CD8-positive, alpha-beta memory T cell (primary cell): ENCODE measurements at regions not wholly inside any gene's neighbourhood (a gene's known extent, or its start where the extent isn't known, plus 50 kb on each side); places are given as distances from the start of the nearest gene placed in this dataset.

ENCODE experiments used
- CTCF ChIA-PET: fragments of 350-600 bp; sonication (Branson Sonifier 250); formaldehyde crosslinking; loops from one replicate; lab custom pipeline; 2021; ENCODE audit warnings: antibody characterized with exemption; lab: Charles Lee
- POLR2A ChIA-PET: fragments of 350-600 bp; sonication (Branson Sonifier 250); formaldehyde crosslinking; loops from one replicate; lab custom pipeline; 2021; ENCODE audit warnings: antibody characterized with exemption; lab: Charles Lee
- DNase-seq, 5 donors: peaks; one replicate each; pipeline versions ENCODE4 v3.0.0 to v3.0.0-alpha.2; 2020 to 2022; ENCODE audit warnings: mixed read lengths in 1 of 5
- H3K27ac ChIP-seq: one replicate; pipeline ENCODE4 v1.7.0; 2013; ENCODE audit warnings: low read depth, mild to moderate bottlenecking, low read length, moderate library complexity
- H3K27me3 ChIP-seq: 2 replicates; pipeline ENCODE4 v1.7.0; 2013; ENCODE audit warnings: low read length, mild to moderate bottlenecking; ENCODE audit not compliant: insufficient read depth, poor library complexity, severe bottlenecking
- H3K36me3 ChIP-seq: 2 replicates; pipeline ENCODE4 v1.7.0; 2013; ENCODE audit warnings: mild to moderate bottlenecking, low read length, moderate library complexity; ENCODE audit not compliant: insufficient read depth
- H3K4me1 ChIP-seq: 2 replicates; pipeline ENCODE4 v1.7.0; 2013; ENCODE audit warnings: mild to moderate bottlenecking, low read length, moderate library complexity; ENCODE audit not compliant: insufficient read depth
- H3K4me3 ChIP-seq: 2 replicates; pipeline ENCODE4 v1.7.0; 2013; ENCODE audit warnings: mild to moderate bottlenecking, low read length
- H3K9me3 ChIP-seq: 2 replicates; pipeline ENCODE4 v1.7.0; 2013; ENCODE audit warnings: mild to moderate bottlenecking, low read length
- H3K27ac Mint-ChIP-seq, 8 donors: one replicate each; pipeline ENCODE4 v1.8.0; 2020 to 2021; ENCODE audit warnings: mixed read lengths in 8 of 8, mild to moderate bottlenecking in 6 of 8, inconsistent platforms in 3 of 8, moderate library complexity in 3 of 8
- H3K27me3 Mint-ChIP-seq, 2 donors: one replicate each; pipeline ENCODE4 v1.8.0; 2020 to 2021; ENCODE audit warnings: mixed read lengths in 2 of 2, mild to moderate bottlenecking in 1 of 2, moderate library complexity in 1 of 2
- H3K36me3 Mint-ChIP-seq, 3 donors: one replicate each; pipeline ENCODE4 v1.8.0; 2020 to 2021; ENCODE audit warnings: mixed read lengths in 3 of 3, inconsistent platforms in 1 of 3, mild to moderate bottlenecking in 1 of 3
- H3K4me1 Mint-ChIP-seq, 3 donors: one replicate each; pipeline ENCODE4 v1.8.0; 2020 to 2021; ENCODE audit warnings: mixed read lengths in 3 of 3, inconsistent platforms in 1 of 3, mild to moderate bottlenecking in 1 of 3
- H3K4me3 Mint-ChIP-seq, 7 donors: one replicate each; pipeline ENCODE4 v1.8.0; 2020 to 2021; ENCODE audit warnings: mixed read lengths in 7 of 7, mild to moderate bottlenecking in 6 of 7, moderate library complexity in 4 of 7, inconsistent platforms in 2 of 7
- H3K9me3 Mint-ChIP-seq, 5 donors: one replicate each; pipeline ENCODE4 v1.8.0; 2020 to 2022; ENCODE audit warnings: mixed read lengths in 5 of 5, mild to moderate bottlenecking in 3 of 5, moderate library complexity in 2 of 5, inconsistent platforms in 1 of 5

- no peaks in the 10 kb centered on the region for H3K4me1 ChIP-seq
- no peaks in the 10 kb centered on the region for H3K9me3 ChIP-seq
- Mint-ChIP-seq H3K27me3 (no peaks in the 10 kb centered on the region), H3K27ac (no peak overlapping the region), H3K9me3 (peaks cover 7 to 21% (median 14%) of the 10 kb centered on the region in 5 donors), H3K4me1 (no peaks in the 10 kb centered on the region), H3K36me3 (no peaks in the 10 kb centered on the region), H3K4me3 (no peak overlapping the region)
- H3K27me3 ChIP-seq, result no peaks in the 10 kb centered on the region
- ChIA-PET CTCF (no interaction called here), POLR2A (no interaction called here)
- H3K27ac ChIP-seq, result no peak overlapping the region
- DNase-seq, result no peak
- no peak overlapping the region for H3K4me3 ChIP-seq
- no peaks in the 10 kb centered on the region for H3K36me3 ChIP-seq
These were observed 478.4 kb upstream of the IGFBP7 start for GRCh38 chr4:57588557-57588956.

GRCh38 chr4:57580710-57581599, 470.8 kb upstream of the IGFBP7 start:
- H3K27me3 Mint-ChIP-seq, result no peaks in the 10 kb centered on the region

DNA sequence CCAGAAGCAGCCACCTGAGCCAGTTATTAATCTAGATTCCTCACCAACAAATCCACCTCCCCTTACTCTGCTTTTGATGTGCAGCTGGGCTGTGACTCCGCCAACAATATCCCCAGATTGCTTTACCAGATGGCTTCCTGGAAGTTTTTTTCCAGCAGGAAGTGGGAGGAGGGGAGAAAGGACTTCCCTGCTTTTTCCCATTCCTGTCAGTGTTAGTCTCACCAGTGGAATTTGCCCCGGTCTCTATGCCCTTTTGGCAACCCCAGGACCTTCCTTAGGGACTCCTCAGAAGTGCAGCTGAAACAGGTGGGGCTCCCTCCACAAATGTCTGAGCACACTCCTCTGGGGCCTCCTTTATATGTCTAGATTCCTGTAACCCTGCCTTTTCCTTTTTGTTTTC, 465.2 kb upstream of the IGFBP7 start:
- CTCF ChIA-PET, result no interaction called here
- no peak overlapping the region for H3K27ac Mint-ChIP-seq
- Histone ChIP-seq H3K9me3 (no peaks in the 10 kb centered on the region), H3K4me1 (no peaks in the 10 kb centered on the region), H3K36me3 (no peaks in the 10 kb centered on the region), H3K27me3 (no peaks in the 10 kb centered on the region), H3K27ac (no peak overlapping the region), H3K4me3 (no peak overlapping the region)
- H3K36me3 Mint-ChIP-seq, result no peaks in the 10 kb centered on the region
- H3K4me3 Mint-ChIP-seq, result no peak overlapping the region
- no peaks in the 10 kb centered on the region for H3K27me3 Mint-ChIP-seq
- POLR2A ChIA-PET, result no interaction called here
- DNase-seq, result no peak
- H3K4me1 Mint-ChIP-seq, result no peaks in the 10 kb centered on the region
- H3K9me3 Mint-ChIP-seq, result peaks cover 1 to 24% (median 6%) of the 10 kb centered on the region in 5 donors

More at GRCh38 chr4:57580710-57581599, 470.8 kb upstream of the IGFBP7 start:
- no peak overlapping the region for H3K27ac ChIP-seq
- POLR2A ChIA-PET, result no interaction called here
- Mint-ChIP-seq H3K9me3 (peaks cover 1 to 25% (median 8%) of the 10 kb centered on the region in 5 donors), H3K27ac (no peak overlapping the region), H3K4me1 (no peaks in the 10 kb centered on the region), H3K36me3 (no peaks in the 10 kb centered on the region), H3K4me3 (no peak overlapping the region)
- H3K4me3 ChIP-seq, result no peak overlapping the region
- H3K4me1 ChIP-seq, result no peaks in the 10 kb centered on the region
- CTCF ChIA-PET, result no interaction called here
- H3K9me3 ChIP-seq, result no peaks in the 10 kb centered on the region
- DNase-seq, result no peak
- H3K27me3 ChIP-seq, result no peaks in the 10 kb centered on the region
- no peaks in the 10 kb centered on the region for H3K36me3 ChIP-seq

- H3K9me3 Mint-ChIP-seq, result peaks cover 0 to 15% (median 10%) of the 10 kb centered on the region in 5 donors
- Histone ChIP-seq H3K4me3 (no peak overlapping the region), H3K27me3 (no peaks in the 10 kb centered on the region), H3K9me3 (no peaks in the 10 kb centered on the region), H3K36me3 (no peaks in the 10 kb centered on the region), H3K27ac (no peak overlapping the region), H3K4me1 (no peaks in the 10 kb centered on the region)
- ChIA-PET CTCF (no interaction called here), POLR2A (no interaction called here)
- no peak for DNase-seq
- H3K4me3 Mint-ChIP-seq, result no peak overlapping the region
- H3K36me3 Mint-ChIP-seq, result no peaks in the 10 kb centered on the region
- H3K27ac Mint-ChIP-seq, result no peak overlapping the region
- no peaks in the 10 kb centered on the region for H3K27me3 Mint-ChIP-seq
- no peaks in the 10 kb centered on the region for H3K4me1 Mint-ChIP-seq
These were observed 444.4 kb upstream of the IGFBP7 start for GRCh38 chr4:57554556-57555092.

DNA sequence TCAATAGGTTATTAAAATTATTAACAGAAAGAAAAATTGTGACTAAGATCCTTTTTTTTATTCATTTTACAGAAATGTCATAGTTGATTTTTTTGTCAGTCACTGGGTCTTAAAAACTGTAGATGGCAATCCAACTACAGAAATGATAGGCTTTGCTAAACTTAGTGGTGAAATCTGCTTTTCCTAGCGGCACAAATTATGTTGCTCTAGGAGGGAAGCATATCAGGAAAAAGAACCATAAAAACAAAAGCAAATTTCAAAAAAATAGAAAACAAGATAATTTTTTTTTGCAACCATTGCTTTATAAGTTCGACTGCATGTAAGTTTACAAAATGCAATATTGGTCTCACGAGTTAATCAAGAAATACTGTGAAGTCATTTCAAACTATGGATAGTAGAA, 443.5 kb upstream of the IGFBP7 start:
- Mint-ChIP-seq H3K4me1 (no peaks in the 10 kb centered on the region), H3K9me3 (peaks cover 0 to 12% (median 8%) of the 10 kb centered on the region in 5 donors), H3K36me3 (no peaks in the 10 kb centered on the region), H3K27ac (no peak overlapping the region), H3K27me3 (no peaks in the 10 kb centered on the region), H3K4me3 (no peak overlapping the region)
- Histone ChIP-seq H3K27ac (no peak overlapping the region), H3K27me3 (no peaks in the 10 kb centered on the region), H3K4me1 (no peaks in the 10 kb centered on the region), H3K4me3 (no peak overlapping the region), H3K9me3 (no peaks in the 10 kb centered on the region), H3K36me3 (no peaks in the 10 kb centered on the region)
- ChIA-PET POLR2A (no interaction called here), CTCF (no interaction called here)
- DNase-seq, result no peak

DNA sequence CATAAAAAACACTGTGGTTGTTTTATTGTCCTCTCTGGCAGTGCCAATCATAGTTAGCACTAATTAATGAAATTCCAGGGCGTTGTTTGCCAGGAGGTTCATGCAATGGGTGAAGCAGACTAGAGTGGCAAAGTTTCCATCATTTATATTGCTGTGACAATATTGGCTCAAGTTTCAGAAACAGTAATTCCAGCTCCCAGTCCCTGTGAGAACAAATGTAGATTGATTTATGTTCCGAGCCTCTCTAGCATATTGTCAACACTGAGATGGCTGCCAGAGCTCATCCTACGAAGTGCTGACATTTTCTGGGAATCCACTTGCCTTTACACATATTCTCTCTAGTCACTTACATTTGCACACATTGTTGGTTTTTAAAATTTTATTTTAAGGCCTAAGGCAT, 440.0 kb upstream of the IGFBP7 start:
- Mint-ChIP-seq H3K36me3 (no peaks in the 10 kb centered on the region), H3K27me3 (no peaks in the 10 kb centered on the region), H3K9me3 (peaks cover 0 to 16% (median 4%) of the 10 kb centered on the region in 5 donors), H3K4me3 (no peak overlapping the region), H3K4me1 (no peaks in the 10 kb centered on the region), H3K27ac (no peak overlapping the region)
- no peaks in the 10 kb centered on the region for H3K27me3 ChIP-seq
- H3K4me3 ChIP-seq, result no peak overlapping the region
- no peak overlapping the region for H3K27ac ChIP-seq
- ChIA-PET CTCF (no interaction called here), POLR2A (no interaction called here)
- no peaks in the 10 kb centered on the region for H3K36me3 ChIP-seq
- no peak for DNase-seq
- H3K4me1 ChIP-seq, result no peaks in the 10 kb centered on the region
- H3K9me3 ChIP-seq, result no peaks in the 10 kb centered on the region

DNA sequence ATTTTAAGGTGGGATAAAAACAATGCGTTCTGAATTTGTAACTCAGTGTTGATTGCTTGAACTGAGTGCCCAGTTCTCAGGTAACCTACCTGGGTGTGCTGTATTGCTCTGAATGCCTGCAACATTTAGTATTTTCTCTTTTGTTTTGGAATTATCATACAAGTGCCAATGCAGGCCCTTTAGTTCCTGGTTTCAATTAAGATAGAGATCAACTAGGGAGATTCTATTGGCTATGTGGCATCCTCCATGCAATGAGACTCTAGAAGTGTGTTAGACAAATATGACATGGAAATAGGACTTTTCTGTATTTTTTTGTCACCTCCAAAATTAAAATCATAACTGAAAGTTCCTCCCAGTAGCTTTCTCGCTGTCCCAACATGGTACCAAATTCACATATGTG, 438.7 kb upstream of the IGFBP7 start:
- H3K27me3 ChIP-seq, result no peaks in the 10 kb centered on the region
- Mint-ChIP-seq H3K9me3 (peaks cover 0 to 5% (median 4%) of the 10 kb centered on the region in 5 donors), H3K4me3 (no peak overlapping the region), H3K27me3 (no peaks in the 10 kb centered on the region), H3K27ac (no peak overlapping the region), H3K36me3 (no peaks in the 10 kb centered on the region), H3K4me1 (no peaks in the 10 kb centered on the region)
- H3K4me1 ChIP-seq, result no peaks in the 10 kb centered on the region
- ChIA-PET POLR2A (no interaction called here), CTCF (no interaction called here)
- DNase-seq, result no peak
- no peaks in the 10 kb centered on the region for H3K36me3 ChIP-seq
- no peaks in the 10 kb centered on the region for H3K9me3 ChIP-seq
- no peak overlapping the region for H3K27ac ChIP-seq
- H3K4me3 ChIP-seq, result no peak overlapping the region

GRCh38 chr4:57544811-57545654, 434.8 kb upstream of the IGFBP7 start:
- Mint-ChIP-seq H3K27ac (no peak overlapping the region), H3K36me3 (no peaks in the 10 kb centered on the region), H3K27me3 (no peaks in the 10 kb centered on the region), H3K4me1 (no peaks in the 10 kb centered on the region), H3K9me3 (peaks cover 0 to 10% (median 3%) of the 10 kb centered on the region in 5 donors), H3K4me3 (no peak overlapping the region)
- Histone ChIP-seq H3K27me3 (no peaks in the 10 kb centered on the region), H3K4me1 (no peaks in the 10 kb centered on the region), H3K4me3 (no peak overlapping the region), H3K9me3 (no peaks in the 10 kb centered on the region), H3K27ac (no peak overlapping the region), H3K36me3 (no peaks in the 10 kb centered on the region)
- ChIA-PET POLR2A (no interaction called here), CTCF (no interaction called here)
- DNase-seq, result no peak
